Parathyroid adenoma (tissue), 2 donors: ENCODE measurements at regions not wholly inside any gene's neighbourhood (a gene's known extent, or its start where the extent isn't known, plus 50 kb on each side); places are given as distances from the start of the nearest gene placed in this dataset.

Source experiments
- H2AFZ ChIP-seq: fragments of 300-600 bp; sonication (generic); one replicate; pipeline ENCODE4 v1.7.0; 2017; ENCODE audit warnings: antibody characterized with exemption, mild to moderate bottlenecking
- H3K27ac ChIP-seq: fragments of 300-600 bp; sonication (generic); one replicate; pipeline ENCODE4 v1.7.0; 2017
- H3K27me3 ChIP-seq: fragments of 300-600 bp; sonication (generic); one replicate; pipeline ENCODE4 v1.7.0; 2017; ENCODE audit warnings: low read length; ENCODE audit not compliant: control insufficient read depth, insufficient read depth
- H3K36me3 ChIP-seq: fragments of 300-600 bp; sonication (generic); one replicate; pipeline ENCODE4 v1.7.0; 2017; ENCODE audit warnings: low read length; ENCODE audit not compliant: control insufficient read depth, insufficient read depth
- H3K4me1 ChIP-seq: fragments of 300-600 bp; sonication (generic); one replicate; pipeline ENCODE4 v1.7.0; 2017; ENCODE audit warnings: control low read depth
- H3K4me2 ChIP-seq: fragments of 300-600 bp; sonication (generic); one replicate; pipeline ENCODE4 v1.7.0; 2017; ENCODE audit warnings: low read length
- H3K4me3 ChIP-seq: fragments of 300-600 bp; sonication (generic); one replicate; pipeline ENCODE4 v1.7.0; 2017; ENCODE audit warnings: low read depth, low read length
- H3K79me2 ChIP-seq: fragments of 300-600 bp; sonication (generic); one replicate; pipeline ENCODE4 v1.7.0; 2017; ENCODE audit warnings: control low read depth
- H3K9ac ChIP-seq: fragments of 300-600 bp; sonication (generic); one replicate; pipeline ENCODE4 v1.7.0; 2017; ENCODE audit warnings: mild to moderate bottlenecking
- H3K9me3 ChIP-seq: fragments of 300-600 bp; sonication (generic); one replicate; pipeline ENCODE4 v1.7.0; 2017; ENCODE audit warnings: low read length; ENCODE audit not compliant: control insufficient read depth
- TF ChIP-seq, protein P1 (sequence below): fragments of 300-600 bp; sonication (generic); IDR thresholded peaks from one replicate; pipeline ENCODE4 v1.7.0; 2017; ENCODE audit warnings: antibody characterized with exemption, mild to moderate bottlenecking
- donor health status: primary hyperparathyroidism.

GRCh38 chr6:139680819-139681218 lies 306.4 kb upstream of the CITED2 start:
- Histone ChIP-seq H3K4me1 (peaks cover 13% of the 10 kb centered on the region), H3K4me2 (no peak overlapping the region), H3K79me2 (no peaks in the 10 kb centered on the region), H3K9me3 (no peaks in the 10 kb centered on the region), H3K4me3 (no peak overlapping the region), H3K27me3 (no peaks in the 10 kb centered on the region), H3K36me3 (no peaks in the 10 kb centered on the region), H2AFZ (no peak overlapping the region), H3K9ac (no peak overlapping the region), H3K27ac (no peak overlapping the region)
- TF ChIP-seq, protein P1, sequence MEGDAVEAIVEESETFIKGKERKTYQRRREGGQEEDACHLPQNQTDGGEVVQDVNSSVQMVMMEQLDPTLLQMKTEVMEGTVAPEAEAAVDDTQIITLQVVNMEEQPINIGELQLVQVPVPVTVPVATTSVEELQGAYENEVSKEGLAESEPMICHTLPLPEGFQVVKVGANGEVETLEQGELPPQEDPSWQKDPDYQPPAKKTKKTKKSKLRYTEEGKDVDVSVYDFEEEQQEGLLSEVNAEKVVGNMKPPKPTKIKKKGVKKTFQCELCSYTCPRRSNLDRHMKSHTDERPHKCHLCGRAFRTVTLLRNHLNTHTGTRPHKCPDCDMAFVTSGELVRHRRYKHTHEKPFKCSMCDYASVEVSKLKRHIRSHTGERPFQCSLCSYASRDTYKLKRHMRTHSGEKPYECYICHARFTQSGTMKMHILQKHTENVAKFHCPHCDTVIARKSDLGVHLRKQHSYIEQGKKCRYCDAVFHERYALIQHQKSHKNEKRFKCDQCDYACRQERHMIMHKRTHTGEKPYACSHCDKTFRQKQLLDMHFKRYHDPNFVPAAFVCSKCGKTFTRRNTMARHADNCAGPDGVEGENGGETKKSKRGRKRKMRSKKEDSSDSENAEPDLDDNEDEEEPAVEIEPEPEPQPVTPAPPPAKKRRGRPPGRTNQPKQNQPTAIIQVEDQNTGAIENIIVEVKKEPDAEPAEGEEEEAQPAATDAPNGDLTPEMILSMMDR = no peak

- H3K27me3 ChIP-seq = no peaks in the 10 kb centered on the region
- TF ChIP-seq, protein P1 = no peak
- no peaks in the 10 kb centered on the region for H3K36me3 ChIP-seq
- H3K4me1 ChIP-seq = peaks cover 6% of the 10 kb centered on the region
- H3K9ac ChIP-seq = no peak overlapping the region
- no peak overlapping the region for H3K4me2 ChIP-seq
- H3K9me3 ChIP-seq = no peaks in the 10 kb centered on the region
- no peaks in the 10 kb centered on the region for H3K79me2 ChIP-seq
- H3K27ac ChIP-seq = peak overlapping the region; percentile 34
- H3K4me3 ChIP-seq = no peak overlapping the region
- H2AFZ ChIP-seq = peak overlapping the region; percentile 40
Measured at GRCh38 chr6:139679516-139680179, 305.2 kb upstream of the CITED2 start.

DNA sequence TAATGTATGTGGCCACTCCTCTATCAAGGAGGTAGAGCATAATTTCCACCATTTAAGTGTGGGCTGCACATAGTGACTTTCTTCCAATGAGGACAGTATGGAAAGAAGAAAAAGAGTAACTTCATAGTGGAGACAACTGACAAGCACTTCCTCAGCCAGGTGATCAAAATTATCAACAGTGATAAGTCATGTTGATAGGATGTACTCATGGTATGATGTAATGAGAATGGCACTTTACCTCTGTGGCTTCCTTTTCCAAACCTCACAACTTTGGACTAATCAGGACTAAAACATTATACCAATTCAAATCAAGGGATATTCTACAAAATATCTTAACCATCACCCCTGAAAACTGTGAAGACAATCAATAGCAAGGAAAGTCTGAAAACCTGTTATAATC lies 302.3 kb upstream of the CITED2 start:
- Histone ChIP-seq H3K36me3 (no peaks in the 10 kb centered on the region), H3K9me3 (no peaks in the 10 kb centered on the region), H2AFZ (no peak overlapping the region), H3K27ac (no peak overlapping the region), H3K79me2 (no peaks in the 10 kb centered on the region), H3K4me1 (peaks cover 6% of the 10 kb centered on the region), H3K9ac (no peak overlapping the region), H3K27me3 (no peaks in the 10 kb centered on the region), H3K4me2 (no peak overlapping the region), H3K4me3 (no peak overlapping the region)
- TF ChIP-seq, protein P1 = no peak

- no peaks in the 10 kb centered on the region for H3K4me1 ChIP-seq
- H3K9ac ChIP-seq = no peak overlapping the region
- no peaks in the 10 kb centered on the region for H3K79me2 ChIP-seq
- TF ChIP-seq, protein P1 = no peak
- no peak overlapping the region for H3K27ac ChIP-seq
- no peak overlapping the region for H3K4me3 ChIP-seq
- H3K36me3 ChIP-seq = no peaks in the 10 kb centered on the region
- no peaks in the 10 kb centered on the region for H3K9me3 ChIP-seq
- no peak overlapping the region for H2AFZ ChIP-seq
- no peaks in the 10 kb centered on the region for H3K27me3 ChIP-seq
- no peak overlapping the region for H3K4me2 ChIP-seq
Measured at GRCh38 chr6:139666284-139666683, 291.8 kb upstream of the CITED2 start.

GRCh38 chr6:139663996-139664395 lies 289.5 kb upstream of the CITED2 start:
- Histone ChIP-seq H3K27me3 (no peaks in the 10 kb centered on the region), H3K27ac (no peak overlapping the region), H3K4me3 (no peak overlapping the region), H3K4me1 (peaks cover 1% of the 10 kb centered on the region), H3K9me3 (no peaks in the 10 kb centered on the region), H3K79me2 (no peaks in the 10 kb centered on the region), H3K9ac (no peak overlapping the region), H3K4me2 (no peak overlapping the region), H2AFZ (no peak overlapping the region), H3K36me3 (no peaks in the 10 kb centered on the region)
- TF ChIP-seq, protein P1 = no peak
